Liver (tissue), 7 donors: ENCODE measurements at regions not wholly inside any gene's neighbourhood (a gene's known extent, or its start where the extent isn't known, plus 50 kb on each side); places are given as distances from the start of the nearest gene placed in this dataset.

Experiments used
- DNase-seq: peaks from one replicate; pipeline ENCODE4 v3.0.0-alpha.2; 2017; ENCODE audit warnings: low spot score
- H3K27ac ChIP-seq, 2 donors: one replicate each; pipeline ENCODE4 v1.7.0; 2013; ENCODE audit warnings: inconsistent platforms in 2 of 2, low read length in 2 of 2, control low read depth in 1 of 2, low read depth in 1 of 2, mild to moderate bottlenecking in 1 of 2
- H3K27me3 ChIP-seq, 4 donors: one replicate each; pipeline versions ENCODE4 v1.6.1 to v1.7.0; 2013; ENCODE audit warnings: low read length in 3 of 4, inconsistent platforms in 1 of 4, mild to moderate bottlenecking in 1 of 4, moderate library complexity in 1 of 4; ENCODE audit not compliant: control insufficient read depth in 4 of 4, insufficient read depth in 4 of 4
- H3K36me3 ChIP-seq, 4 donors: one replicate each; pipeline versions ENCODE4 v1.6.1 to v1.7.0; 2013; ENCODE audit warnings: low read length in 3 of 4, mild to moderate bottlenecking in 3 of 4, low read depth in 1 of 4, moderate library complexity in 1 of 4; ENCODE audit not compliant: control insufficient read depth in 4 of 4, insufficient read depth in 3 of 4
- H3K4me1 ChIP-seq, 4 donors: one replicate each; pipeline versions ENCODE4 v1.6.1 to v1.7.0; 2013; ENCODE audit warnings: low read length in 3 of 4, mild to moderate bottlenecking in 3 of 4, moderate library complexity in 1 of 4; ENCODE audit not compliant: control insufficient read depth in 4 of 4, insufficient read depth in 4 of 4
- H3K4me3 ChIP-seq, 3 donors: one replicate each; pipeline versions ENCODE4 v1.6.1 to v1.7.0; 2013; ENCODE audit warnings: low read length in 3 of 3, control low read depth in 1 of 3, low read depth in 1 of 3, mild to moderate bottlenecking in 1 of 3
- H3K9ac ChIP-seq, 2 donors: one replicate each; pipeline ENCODE4 v1.7.0; 2013; ENCODE audit warnings: low read length in 2 of 2, mild to moderate bottlenecking in 2 of 2, moderate library complexity in 2 of 2, control low read depth in 1 of 2, low read depth in 1 of 2
- H3K9me3 ChIP-seq, 4 donors: one replicate each; pipeline versions ENCODE4 v1.6.1 to v1.7.0; 2013; ENCODE audit warnings: low read length in 3 of 4; ENCODE audit not compliant: control insufficient read depth in 4 of 4
- ATF3 ChIP-seq: IDR thresholded peaks from 2 replicates; pipeline ENCODE4 v1.6.1; 2016; ENCODE audit warnings: antibody characterized with exemption
- CTCF ChIP-seq: fragments of 150-350 bp; IDR thresholded peaks from 2 replicates; pipeline ENCODE4 v1.5.1; 2017; ENCODE audit warnings: improper control_type of control experiment, low read depth, low read length; ENCODE audit not compliant: missing input control
- FOXA2 ChIP-seq: IDR thresholded peaks from 2 replicates; pipeline ENCODE4 v1.6.1; 2016; ENCODE audit warnings: antibody characterized with exemption
- HNF4G ChIP-seq: IDR thresholded peaks from 2 replicates; pipeline ENCODE4 v1.6.1; 2016; ENCODE audit warnings: antibody characterized with exemption
- NR2F2 ChIP-seq: IDR thresholded peaks from 2 replicates; pipeline ENCODE4 v1.6.1; 2016; ENCODE audit warnings: antibody characterized with exemption
- REST ChIP-seq: IDR thresholded peaks from 2 replicates; pipeline ENCODE4 v1.6.1; 2016; ENCODE audit warnings: antibody characterized with exemption, mild to moderate bottlenecking
- SP1 ChIP-seq: IDR thresholded peaks from 2 replicates; pipeline ENCODE4 v1.6.1; 2018; ENCODE audit warnings: antibody characterized with exemption, mild to moderate bottlenecking
- TAF1 ChIP-seq: conservative IDR thresholded peaks from 2 replicates; pipeline ENCODE4 v1.6.1; 2016; ENCODE audit warnings: antibody characterized with exemption, mild to moderate bottlenecking
- ZBTB33 ChIP-seq: IDR thresholded peaks from 2 replicates; pipeline ENCODE4 v1.6.1; 2016; ENCODE audit warnings: antibody characterized with exemption
- donor health status: healthy.
- donor health status: healthy.
- donor health status: healthy.
- donor health status: healthy.

GRCh38 chr4:177131736-177132135 lies 177.9 kb upstream of the NEIL3 start:
- Histone ChIP-seq H3K27ac (no peak overlapping the region), H3K4me3 (no peak overlapping the region), H3K4me1 (no peaks in the 10 kb centered on the region), H3K36me3 (no peaks in the 10 kb centered on the region), H3K9me3 (peaks cover 0 to 5% (median 0%) of the 10 kb centered on the region in 4 donors), H3K27me3 (peaks cover 0 to 6% (median 0%) of the 10 kb centered on the region in 4 donors), H3K9ac (no peak overlapping the region)
- no peak for TF ChIP-seq REST
- no peak for TF ChIP-seq NR2F2
- TF ChIP-seq FOXA2, result no peak
- TF ChIP-seq CTCF, result no peak
- no peak for TF ChIP-seq ATF3
- no peak for TF ChIP-seq TAF1
- DNase-seq, result no peak

- Histone ChIP-seq H3K27me3 (no peaks in the 10 kb centered on the region), H3K36me3 (no peaks in the 10 kb centered on the region), H3K9me3 (no peaks in the 10 kb centered on the region), H3K9ac (no peak overlapping the region), H3K4me1 (no peaks in the 10 kb centered on the region), H3K27ac (no peak overlapping the region), H3K4me3 (no peak overlapping the region)
- TF ChIP-seq HNF4G (no peak), NR2F2 (no peak), CTCF (no peak), ZBTB33 (no peak), SP1 (no peak)
- no peak for DNase-seq
Observed at GRCh38 chr4:177147668-177148067, 162.0 kb upstream of the NEIL3 start.
